ENCODE measurements at regions not wholly inside any gene's neighbourhood (a gene's known extent, or its start where the extent isn't known, plus 50 kb on each side); places are given as distances from the start of the nearest gene placed in this dataset.

GRCh38 chr5:99775189-99775588 lies 760.0 kb upstream of the FAM174A start:
- TF ChIP-seq POLR2AphosphoS5 (IDR thresholded peaks at IDR 0.05; ENCODE audit: low read depth, low read length) (no peak), EZH2phosphoT487 (IDR thresholded peaks at IDR 0.05; ENCODE audit: borderline replicate concordance, low read depth) (no peak), CTCF (IDR thresholded peaks at IDR 0.05) (no peak), ELF1 (IDR thresholded peaks at IDR 0.05) (no peak), MEF2A (IDR thresholded peaks at IDR 0.05; ENCODE audit: borderline replicate concordance, low read depth) (no peak), SMC3 (IDR thresholded peaks at IDR 0.05; ENCODE audit: low read depth, low read length) (no peak)
- TF ChIP-seq, protein P1, sequence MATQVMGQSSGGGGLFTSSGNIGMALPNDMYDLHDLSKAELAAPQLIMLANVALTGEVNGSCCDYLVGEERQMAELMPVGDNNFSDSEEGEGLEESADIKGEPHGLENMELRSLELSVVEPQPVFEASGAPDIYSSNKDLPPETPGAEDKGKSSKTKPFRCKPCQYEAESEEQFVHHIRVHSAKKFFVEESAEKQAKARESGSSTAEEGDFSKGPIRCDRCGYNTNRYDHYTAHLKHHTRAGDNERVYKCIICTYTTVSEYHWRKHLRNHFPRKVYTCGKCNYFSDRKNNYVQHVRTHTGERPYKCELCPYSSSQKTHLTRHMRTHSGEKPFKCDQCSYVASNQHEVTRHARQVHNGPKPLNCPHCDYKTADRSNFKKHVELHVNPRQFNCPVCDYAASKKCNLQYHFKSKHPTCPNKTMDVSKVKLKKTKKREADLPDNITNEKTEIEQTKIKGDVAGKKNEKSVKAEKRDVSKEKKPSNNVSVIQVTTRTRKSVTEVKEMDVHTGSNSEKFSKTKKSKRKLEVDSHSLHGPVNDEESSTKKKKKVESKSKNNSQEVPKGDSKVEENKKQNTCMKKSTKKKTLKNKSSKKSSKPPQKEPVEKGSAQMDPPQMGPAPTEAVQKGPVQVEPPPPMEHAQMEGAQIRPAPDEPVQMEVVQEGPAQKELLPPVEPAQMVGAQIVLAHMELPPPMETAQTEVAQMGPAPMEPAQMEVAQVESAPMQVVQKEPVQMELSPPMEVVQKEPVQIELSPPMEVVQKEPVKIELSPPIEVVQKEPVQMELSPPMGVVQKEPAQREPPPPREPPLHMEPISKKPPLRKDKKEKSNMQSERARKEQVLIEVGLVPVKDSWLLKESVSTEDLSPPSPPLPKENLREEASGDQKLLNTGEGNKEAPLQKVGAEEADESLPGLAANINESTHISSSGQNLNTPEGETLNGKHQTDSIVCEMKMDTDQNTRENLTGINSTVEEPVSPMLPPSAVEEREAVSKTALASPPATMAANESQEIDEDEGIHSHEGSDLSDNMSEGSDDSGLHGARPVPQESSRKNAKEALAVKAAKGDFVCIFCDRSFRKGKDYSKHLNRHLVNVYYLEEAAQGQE (IDR thresholded peaks at IDR 0.05; ENCODE audit: low read depth, low read length): no peak
- TF ChIP-seq, protein P2, sequence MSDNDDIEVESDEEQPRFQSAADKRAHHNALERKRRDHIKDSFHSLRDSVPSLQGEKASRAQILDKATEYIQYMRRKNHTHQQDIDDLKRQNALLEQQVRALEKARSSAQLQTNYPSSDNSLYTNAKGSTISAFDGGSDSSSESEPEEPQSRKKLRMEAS (IDR thresholded peaks at IDR 0.05; ENCODE audit: low read depth): no peak

Measured in SK-N-SH (cell line).